Stimulated activated CD4-positive, alpha-beta T cell treated with anti-CD3 and anti-CD28 coated beads, Interleukin-12 subunit alpha, Interleukin-12 subunit beta, amount 100 ng/mL, for 48 hours (primary cell): ENCODE measurements at regions not wholly inside any gene's neighbourhood (a gene's known extent, or its start where the extent isn't known, plus 50 kb on each side); places are given as distances from the start of the nearest gene placed in this dataset.

Source experiments
- DNase-seq, 3 donors: peaks; one replicate each; pipeline ENCODE4 v3.0.0-alpha.2; 2020; ENCODE audit warnings: low read depth in 2 of 3, low spot score in 1 of 3

DNA sequence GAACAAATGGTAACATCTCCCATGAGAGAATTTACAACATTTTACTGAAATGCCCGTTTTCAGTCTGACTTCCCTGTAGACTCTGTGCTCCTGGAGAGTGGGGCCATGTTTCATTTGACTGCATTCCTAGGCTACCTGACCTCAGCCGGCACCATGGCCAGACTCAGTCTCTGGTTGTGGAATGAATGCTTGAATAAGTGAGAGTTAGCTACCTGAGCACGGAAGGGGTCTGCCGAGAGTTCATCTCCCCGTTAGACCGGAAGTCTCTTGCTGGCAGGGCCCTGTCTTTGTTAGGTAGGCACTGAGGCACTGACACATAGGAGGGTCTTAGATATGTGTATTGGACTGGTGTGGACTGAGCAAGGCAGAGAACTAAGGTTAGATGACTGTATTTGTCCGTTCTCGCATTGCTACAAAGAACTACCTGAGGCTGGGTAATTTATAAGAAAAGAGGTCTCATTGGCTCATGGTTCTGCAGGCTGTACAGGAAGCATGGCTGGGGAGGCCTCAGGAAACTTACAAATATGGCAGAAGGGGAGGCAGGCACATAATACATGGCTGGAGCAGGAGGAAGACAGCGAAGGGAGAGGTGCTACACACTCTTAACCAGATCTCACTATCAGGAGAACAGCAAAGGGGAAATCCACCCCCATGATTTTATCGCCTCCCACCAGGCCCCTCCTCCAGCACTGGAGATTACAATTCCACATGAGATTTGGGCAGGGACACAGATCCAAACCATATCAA is 271.2 kb downstream of the GLI2 start:
- no peak for DNase-seq

DNA sequence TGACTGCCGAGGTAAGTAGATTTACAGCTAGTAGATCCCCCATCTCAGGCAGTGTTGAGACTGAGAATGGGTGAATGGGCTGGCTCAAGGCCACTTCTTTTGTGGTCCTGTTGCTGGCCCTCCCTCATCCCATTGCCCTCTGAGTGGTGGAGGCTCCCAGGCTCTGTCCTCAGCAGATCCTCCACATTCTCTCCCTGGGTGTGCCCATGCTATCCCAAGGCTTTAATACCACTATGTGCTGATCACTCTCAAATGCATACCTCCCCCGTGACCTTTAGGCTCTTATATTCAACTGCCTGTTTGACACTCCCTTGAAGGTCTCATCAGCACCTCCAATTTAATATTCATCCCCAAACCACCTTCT is 271.8 kb downstream of the GLI2 start:
- DNase-seq: no peak

DNA sequence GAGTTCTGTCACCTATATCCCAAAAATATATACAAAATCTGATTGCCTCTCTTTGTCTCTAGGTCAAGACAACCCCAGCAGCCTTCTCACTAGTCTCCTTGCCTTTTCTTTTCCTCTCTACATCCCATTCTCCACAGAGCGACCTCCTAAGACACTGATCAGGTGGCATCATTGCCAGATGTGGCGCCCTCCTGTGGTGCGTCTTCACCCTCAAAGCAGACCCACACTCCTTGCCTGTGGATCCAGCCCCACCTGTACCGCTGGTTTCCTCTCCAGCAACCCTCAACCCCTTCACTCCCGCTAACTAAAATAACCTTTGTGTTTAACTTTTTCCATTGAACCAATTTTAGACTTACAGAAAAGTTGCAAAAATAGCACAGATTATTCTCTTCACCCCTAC is 273.3 kb downstream of the GLI2 start:
- DNase-seq: no peak

DNA sequence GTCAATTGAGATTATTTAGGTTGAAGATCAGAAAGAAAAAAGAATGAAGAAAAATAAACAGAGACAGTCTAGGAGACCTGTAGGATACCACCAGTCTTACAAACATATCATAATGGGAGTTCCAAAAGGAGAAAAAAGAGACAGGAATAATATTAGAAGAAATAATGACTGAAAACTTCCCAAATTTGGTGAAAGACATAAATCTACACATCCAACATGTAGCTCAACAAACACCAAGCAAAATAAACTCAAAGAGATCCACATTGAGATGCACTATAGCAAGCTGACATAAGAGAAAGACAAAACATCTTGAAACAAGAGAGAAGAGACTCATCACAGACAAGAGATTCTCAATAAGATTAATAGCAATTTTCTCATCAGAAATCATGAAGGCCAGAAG is 274.0 kb downstream of the TFCP2L1 start:
- DNase-seq: no peak

DNA sequence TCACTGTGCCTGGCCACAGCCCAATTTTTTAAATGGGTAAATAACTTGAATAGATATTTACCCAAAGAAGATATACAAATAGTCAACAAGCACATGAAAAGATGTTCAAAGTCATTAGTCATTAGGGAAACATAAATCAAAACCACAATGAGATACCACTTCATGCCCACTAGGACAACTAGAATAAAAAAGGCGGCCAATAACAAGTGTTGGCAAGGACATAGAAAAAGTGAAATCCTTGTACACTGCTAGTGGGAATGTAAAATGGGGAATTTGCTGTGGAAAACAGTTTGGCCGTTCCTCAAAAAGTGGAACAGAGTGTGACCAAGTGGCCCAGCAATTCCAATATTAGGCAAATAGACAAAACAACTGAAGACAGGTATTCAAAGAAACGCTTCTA is 270.1 kb downstream of the TFCP2L1 start:
- DNase-seq: no peak

DNA sequence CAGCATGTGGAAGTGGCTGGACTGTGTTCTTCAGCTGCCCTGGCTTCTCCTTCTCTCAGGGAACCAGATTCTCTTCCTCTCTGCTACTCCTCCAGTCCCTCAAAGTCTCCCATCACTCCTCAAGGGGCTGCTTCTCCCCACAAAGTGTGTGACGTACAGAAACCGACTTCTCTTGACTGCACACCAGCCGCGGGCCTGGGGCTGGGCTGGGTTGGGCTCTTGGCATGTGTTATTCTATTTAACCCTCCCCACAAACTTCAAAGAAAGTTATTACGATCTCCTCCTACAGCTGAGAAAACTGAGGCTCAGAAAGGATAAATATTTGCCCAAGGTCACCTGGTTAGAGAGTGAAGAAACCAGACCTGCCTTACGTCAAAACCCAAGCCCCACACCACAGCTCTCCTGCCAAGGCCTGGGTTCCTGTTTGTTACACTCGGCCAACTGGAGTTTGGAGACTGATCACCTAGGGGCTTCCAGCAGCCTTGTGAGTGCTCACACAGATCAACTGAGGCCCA is 269.0 kb downstream of the TFCP2L1 start:
- DNase-seq: no peak

DNA sequence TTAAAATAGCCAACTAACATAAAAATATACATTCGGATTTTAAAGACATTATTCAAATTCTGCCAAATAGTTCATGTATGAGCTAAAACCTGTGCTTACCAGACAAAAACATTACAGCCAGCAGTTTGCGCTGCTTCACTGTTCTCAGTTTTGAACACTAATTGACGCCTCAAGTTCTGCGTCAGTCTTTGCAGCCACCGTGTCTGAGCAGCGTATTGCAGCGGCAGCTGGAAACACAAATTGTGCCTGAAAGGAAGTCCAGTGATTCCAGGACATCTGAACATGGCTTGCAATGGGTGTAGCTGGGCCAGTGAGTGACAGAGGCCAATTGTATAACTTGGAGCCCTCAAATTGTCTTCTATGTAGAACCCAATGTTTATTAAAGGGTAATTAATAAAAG is 267.6 kb downstream of the TFCP2L1 start:
- no peak for DNase-seq

DNA sequence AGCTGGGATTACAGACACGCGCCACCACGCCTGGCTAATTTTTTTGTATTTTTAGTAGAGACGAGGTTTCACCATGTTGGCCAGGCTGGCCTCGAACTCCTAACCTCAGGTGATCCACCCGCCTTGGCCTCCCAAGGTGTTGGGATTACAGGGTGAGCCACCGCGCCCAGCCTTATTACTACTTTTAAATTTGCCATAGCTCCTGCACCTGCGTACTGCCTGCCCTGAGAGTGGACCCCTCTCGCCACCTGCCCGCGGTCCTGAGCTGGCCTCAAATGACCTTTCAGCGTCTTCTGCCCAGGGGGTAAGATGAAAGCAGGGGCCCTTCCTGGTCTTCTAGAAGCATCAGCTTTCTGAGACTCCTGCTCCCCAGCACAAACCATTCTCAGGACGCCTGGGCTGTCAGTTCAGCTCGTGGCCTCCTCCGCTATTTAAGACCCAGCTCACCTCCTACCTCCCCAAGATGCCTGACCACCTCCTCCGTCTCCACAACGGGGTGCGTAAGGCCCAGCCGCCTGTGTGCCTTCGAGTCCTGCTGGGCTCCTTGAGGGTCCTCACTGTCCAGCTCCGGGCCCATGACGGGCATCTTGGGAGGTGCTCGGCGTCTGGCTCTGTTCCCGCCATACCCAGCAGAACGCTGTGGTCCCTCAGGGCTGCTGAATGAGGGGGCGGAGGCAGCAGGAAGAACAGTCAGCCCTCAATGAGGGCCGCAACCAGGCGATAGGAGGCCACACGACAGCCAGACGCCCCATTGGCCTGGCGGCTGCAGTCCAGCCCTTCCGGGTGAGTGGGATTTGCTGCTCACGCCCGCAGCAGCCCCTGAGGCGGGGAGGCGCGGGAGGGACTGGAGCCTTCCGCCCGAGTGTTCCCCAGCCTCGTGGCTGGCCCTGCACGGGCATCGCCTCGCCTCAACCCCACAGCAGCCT is 266.6 kb downstream of the TFCP2L1 start:
- DNase-seq: no peak

DNA sequence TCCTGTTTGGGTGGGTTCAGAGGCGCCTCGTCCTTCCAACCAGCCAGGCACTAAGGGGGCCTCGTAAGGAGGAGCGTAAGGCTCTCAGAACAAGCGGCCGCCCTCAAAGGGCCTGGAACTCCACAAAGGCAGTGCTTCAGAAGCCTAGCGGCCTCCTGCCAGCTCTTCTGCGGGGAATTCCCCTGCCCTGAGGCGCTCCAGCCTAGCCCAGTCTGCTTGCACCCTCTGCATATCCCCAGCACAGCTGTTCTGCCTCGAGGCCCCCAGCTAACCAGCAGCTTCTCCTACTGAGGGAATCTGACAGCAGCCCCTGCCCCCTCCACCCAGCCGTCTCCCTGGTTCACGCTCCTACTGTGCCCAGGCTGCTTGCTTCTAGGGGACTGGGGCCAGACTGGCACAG is 265.9 kb downstream of the TFCP2L1 start:
- DNase-seq: no peak

DNA sequence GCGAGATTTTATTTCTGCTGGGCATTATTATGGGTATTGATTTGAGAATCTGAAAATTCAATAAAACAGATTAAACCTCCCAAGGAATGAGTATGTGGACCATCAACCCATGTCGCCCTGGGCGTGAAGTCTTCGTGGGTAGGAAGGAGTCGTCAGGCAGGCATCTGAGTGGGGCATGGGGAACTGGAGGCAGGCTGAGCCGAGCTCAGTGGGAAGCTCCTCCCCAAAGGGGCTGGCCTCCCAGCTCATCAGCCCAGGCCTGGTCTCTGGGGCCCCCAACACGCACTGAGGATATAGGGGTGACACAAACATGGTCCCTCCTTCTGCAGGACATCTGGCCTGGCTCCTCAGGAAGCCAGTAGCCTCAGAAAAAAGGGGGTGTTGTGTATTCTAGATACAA is 265.2 kb downstream of the TFCP2L1 start:
- no peak for DNase-seq

DNA sequence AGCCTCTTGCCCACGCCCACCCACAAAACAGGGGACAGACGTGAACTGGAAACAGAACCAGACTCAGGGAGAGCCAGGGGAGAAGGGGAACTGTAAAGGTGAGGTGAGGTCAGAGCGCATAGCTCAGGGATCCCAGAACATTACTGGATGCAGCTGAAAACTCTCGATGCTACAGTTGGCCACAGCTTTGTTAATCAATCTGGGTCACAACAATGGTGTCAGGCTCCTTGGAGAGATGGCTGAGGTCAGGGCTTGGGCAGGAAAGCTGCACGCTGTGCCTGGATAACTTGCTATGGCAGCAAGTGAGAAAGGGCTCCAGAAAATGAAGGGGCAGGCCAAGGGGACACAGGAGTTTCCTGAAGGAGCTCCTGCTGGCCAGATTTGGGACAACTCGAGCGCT is 263.3 kb downstream of the TFCP2L1 start:
- DNase-seq: no peak

DNA sequence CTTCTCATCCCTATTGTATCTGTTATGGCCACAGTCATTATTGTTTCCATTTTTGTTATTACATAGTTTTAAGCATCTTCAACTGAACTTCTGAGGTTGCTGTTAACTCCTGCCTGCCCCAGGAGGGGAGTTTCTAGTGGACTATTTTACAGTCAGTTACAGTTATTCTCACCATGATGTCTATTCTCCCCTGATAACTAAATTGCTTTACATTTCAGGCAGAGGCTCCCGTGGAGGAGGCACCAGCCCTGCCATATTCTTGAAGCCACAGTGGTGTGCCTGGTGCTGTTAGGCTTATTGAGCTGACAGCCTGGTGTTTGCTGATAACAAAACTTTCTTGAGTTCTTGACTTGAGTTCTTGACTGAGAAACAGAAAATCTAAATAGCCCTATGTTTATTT is 256.4 kb downstream of the TFCP2L1 start:
- DNase-seq: no peak

DNA sequence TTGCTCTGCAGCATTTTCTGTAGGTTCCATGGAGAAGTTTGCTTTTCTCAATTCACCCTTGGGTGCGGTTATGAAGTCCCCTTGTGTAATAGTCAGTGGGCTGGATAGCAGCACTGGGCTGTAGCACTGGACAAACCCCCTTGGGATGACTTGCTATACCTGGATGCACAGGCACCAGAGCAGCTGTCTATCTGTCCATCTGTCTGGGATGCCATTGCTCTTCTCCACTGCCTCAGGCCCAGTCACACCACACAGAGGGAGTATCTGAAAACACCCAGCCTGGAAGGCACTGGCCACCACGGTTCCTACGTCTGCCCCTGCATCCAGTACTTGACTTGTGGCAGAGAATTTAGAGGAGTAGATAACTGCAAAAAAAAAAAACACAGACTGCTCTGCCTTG is 254.5 kb downstream of the TFCP2L1 start:
- DNase-seq: no peak

DNA sequence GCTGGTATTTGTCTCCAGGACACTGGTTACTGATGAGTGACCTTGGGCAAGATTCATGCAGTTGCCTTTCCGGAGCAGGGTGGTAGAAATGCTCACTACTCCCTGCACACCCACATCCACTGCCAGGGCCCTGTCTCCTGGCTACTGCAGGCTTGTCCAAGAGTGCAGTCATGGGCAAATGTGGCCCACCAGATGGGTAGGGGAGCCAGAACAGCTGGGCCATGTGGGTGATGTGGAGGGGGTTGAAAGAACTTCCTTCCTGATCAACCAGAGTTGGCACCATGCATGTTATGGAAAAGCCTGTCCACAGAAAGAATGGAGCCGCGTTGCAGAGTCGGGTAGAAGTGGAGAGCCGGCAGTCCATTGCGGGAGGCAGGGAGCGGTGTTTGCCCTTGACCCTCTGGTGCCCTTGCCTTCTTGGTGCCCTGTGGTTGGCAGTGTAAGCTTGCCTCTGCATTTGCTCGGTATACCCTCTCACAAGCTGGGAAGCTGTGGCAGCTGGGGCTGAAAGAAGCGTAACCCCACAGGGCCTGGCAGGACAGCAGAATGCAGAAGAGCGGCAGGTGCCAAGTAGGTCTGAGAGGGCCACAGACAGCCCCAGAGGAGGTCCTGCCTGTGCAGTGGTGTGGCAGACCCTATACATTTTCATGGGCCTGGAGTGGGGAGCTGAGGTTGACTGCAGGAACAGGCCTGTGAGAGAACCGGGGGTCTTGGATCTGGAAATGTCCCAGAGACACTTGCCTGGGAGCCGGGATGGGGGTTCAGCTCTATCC is 253.2 kb downstream of the TFCP2L1 start:
- DNase-seq: no peak

DNA sequence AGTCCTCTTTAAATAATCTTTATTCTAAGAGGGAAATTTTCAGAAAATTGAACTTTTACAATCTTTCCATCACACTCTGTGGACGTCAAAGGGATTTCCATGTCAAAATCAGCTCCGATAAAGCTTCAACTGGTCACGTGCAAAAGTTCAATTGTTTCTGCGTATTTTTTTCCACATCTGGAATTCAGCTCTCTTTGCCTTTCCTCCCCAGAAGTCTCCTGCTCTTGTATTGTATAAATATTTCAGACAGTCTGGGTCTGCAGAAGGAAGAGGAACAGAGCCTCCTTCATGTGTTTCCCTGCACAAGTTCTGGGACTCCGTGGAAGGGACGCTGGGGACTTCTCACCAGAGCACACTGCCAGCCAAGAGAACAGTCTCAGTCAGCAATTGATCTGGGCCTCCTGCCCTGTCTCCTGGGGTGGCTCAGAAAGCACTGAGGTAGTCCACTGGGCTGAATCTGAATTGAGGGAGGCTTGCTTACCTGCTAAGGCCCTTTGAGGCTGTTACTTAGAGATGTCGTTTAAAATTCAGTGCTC is 251.5 kb downstream of the TFCP2L1 start:
- DNase-seq: no peak

DNA sequence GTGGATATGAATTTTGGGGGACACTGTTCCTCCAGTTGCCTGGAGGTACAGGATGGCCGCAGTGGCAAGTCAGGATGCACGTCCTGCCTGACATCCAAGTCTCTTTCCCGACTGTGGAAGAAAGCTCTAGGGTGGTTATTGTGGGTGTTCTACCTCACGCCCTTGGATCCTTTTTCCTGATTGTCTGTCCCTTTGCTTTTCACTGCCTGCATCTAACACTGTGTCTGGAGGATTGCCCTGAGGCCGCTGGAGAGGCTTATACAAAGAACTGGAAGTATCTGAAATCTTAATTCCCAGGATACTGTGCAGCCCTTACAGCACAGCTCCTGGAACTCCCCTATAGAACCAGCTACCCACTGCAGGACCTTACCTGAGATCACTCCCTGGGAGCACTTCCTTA is 250.5 kb downstream of the TFCP2L1 start:
- no peak for DNase-seq

DNA sequence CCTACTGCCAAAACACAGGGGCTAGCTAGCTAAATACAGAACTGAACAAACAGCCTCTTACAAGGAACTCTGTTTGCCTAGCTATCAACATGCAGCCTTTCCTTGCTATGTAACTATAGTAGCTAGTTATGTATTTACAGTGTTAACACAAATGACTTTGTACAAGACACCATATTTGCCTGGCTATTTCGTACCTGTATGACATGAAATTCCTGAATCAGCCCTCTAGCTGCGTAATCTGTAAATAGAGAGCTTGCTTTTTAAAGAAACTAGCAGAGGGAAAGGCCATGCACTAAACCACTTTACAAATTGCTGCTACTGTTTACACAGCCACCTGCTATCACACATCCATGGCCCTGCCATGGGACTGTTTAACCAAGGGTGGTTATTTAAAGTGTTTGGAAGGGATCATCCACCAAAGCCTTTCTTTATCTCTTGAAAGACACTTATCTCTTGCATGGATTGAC is 248.7 kb downstream of the TFCP2L1 start:
- no peak for DNase-seq

DNA sequence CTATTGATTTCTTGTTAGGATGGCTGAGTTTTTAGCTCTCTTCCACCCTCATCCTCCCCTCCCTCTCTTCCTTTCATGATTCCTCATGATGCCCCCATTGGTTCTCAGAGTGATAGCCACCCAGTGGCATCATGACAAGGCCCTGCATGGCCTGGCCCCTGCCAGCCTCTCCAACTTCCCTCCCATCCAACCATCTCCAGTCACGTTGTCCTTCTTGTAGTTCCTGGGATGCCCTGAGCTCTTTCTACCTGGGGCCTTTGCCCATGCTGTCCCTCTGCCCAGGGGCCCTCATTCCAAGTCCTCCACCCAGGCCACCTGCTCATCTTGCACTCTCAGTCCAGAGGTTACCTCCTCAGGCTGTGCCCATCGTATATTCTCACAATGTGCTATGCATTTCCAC is 247.5 kb downstream of the TFCP2L1 start:
- DNase-seq: no peak

DNA sequence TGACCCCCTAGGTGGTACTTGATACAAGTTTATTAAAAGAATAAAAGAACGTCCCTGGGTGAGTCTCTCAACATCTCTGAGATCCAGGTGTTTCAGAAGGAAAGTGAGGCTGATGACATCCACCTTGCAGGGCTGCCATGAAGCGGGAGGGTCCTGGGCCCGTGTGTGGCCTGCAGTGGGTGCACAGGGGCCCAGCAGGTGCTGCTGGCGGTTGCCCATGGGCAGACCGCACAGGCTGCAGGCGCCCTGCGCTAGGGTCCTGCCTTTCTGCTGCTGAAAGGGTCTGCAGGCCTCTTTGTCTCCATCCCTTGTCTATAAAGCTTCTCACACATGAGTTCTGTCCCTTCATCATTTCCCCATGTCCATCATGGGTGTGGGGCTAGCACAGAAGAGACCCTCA is 247.0 kb downstream of the TFCP2L1 start:
- DNase-seq: no peak

DNA sequence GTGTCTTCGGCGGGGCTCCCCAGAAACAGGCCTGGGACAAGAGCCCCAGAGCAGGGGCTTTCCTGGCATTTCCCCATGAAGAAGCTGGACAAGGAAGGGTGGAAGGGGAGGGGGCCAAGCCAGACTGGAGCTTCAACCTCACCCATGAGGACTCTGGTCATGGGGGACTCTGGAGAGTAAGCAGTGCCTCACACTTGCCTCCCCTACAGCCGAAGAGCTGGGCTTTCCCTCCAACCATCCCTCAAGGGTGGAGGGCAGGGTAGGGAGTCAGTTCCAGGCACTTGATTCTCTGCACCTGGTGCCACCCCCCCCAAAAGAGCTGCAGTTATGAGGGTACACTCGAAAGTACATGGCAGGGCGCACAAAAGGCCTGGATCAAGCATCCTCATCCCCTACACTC is 246.6 kb downstream of the TFCP2L1 start:
- DNase-seq: no peak

DNA sequence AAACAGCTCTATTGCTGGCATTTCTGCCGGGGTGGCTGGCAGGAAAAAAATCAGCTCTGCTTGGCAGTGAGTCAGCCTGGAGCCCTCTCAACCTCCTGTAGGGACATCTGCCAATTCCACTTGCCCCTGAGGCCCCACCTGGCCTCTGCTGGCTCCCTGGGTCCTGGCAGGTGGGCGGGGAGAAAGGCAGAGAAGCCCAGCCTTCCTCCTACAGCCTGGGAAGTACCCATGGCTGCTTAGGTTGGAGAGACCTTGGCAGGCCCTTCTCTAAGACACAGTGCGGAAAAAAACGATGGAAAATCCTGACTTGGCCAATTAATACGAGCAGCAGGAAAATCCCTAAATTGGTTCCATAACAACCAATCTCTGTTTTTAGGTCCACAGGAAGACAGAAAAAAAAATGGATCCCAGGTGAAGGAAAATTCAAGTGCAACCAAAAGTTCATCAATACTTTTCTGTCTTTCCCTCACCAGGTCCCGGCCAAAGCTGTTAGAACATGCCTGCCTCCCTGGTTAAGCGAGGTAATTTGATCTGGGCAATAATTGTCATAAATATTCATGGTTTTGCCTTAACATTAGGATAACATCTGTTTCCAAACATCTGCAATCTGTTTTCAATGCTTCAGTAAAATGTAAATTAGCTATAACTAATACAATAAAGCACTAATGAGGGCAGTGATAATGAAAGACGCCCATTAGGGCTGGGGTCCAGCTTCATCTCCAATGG is 245.9 kb downstream of the TFCP2L1 start:
- DNase-seq: no peak
